H1 (cell line): ENCODE measurements at regions not wholly inside any gene's neighbourhood (a gene's known extent, or its start where the extent isn't known, plus 50 kb on each side); places are given as distances from the start of the nearest gene placed in this dataset.

Experiments
- CTCF ChIA-PET: fragments of 300-600 bp; sonication (Branson Sonifier 250); formaldehyde crosslinking; loops from one replicate; lab custom pipeline; 2021; ENCODE audit not compliant: partially characterized antibody; lab: Charles Lee
- POLR2A ChIA-PET: fragments of 300-600 bp; sonication (Branson Sonifier 250); formaldehyde crosslinking; loops from one replicate; lab custom pipeline; 2021; ENCODE audit warnings: inconsistent platforms; ENCODE audit not compliant: partially characterized antibody; lab: Charles Lee
- DNase-seq, 2 experiments: peaks; one replicate each; pipeline versions ENCODE4 v3.0.0 to v3.0.0-alpha.2; 2010 to 2022; ENCODE audit warnings: low spot score in 2 of 2, low read depth in 1 of 2, mixed read lengths in 1 of 2
- FAIRE-seq: peaks from 2 replicates; lab custom pipeline; 2011; peaks lifted over from hg19 to GRCh38; lab: Jason Lieb, UNC
- H2AFZ ChIP-seq: 2 replicates; pipeline ENCODE4 v1.8.1; 2012; ENCODE audit warnings: low read length, inconsistent platforms
- H2AK5ac ChIP-seq: 2 replicates; pipeline ENCODE4 v1.6.1; 2013; ENCODE audit warnings: low read depth, low read length
- H2BK120ac ChIP-seq: replicated peaks from 2 replicates; pipeline ENCODE3; 2013; ENCODE audit warnings: low read depth, low read length, inconsistent platforms
- H2BK12ac ChIP-seq: 2 replicates; pipeline ENCODE4 v1.6.1; 2013; ENCODE audit warnings: low read depth, low read length
- H2BK15ac ChIP-seq: 2 replicates; pipeline ENCODE4 v1.6.1; 2013; ENCODE audit warnings: low read length
- H2BK20ac ChIP-seq: 2 replicates; pipeline ENCODE4 v1.6.1; 2013; ENCODE audit warnings: low read length
- H2BK5ac ChIP-seq: 2 replicates; pipeline ENCODE4 v1.6.1; 2013; ENCODE audit warnings: low read depth, low read length
- H3K14ac ChIP-seq: 2 replicates; pipeline ENCODE4 v1.6.1; 2013; ENCODE audit warnings: inconsistent platforms; ENCODE audit not compliant: insufficient read length
- H3K18ac ChIP-seq: 2 replicates; pipeline ENCODE4 v1.6.1; 2013; ENCODE audit warnings: low read length; ENCODE audit errors: extremely low read depth
- H3K23ac ChIP-seq: 2 replicates; pipeline ENCODE4 v1.6.1; 2013; ENCODE audit warnings: inconsistent platforms; ENCODE audit not compliant: insufficient read length
- H3K23me2 ChIP-seq: 2 replicates; pipeline ENCODE4 v1.6.1; 2013; ENCODE audit warnings: low read depth, low read length
- H3K27ac ChIP-seq: 2 replicates; pipeline ENCODE4 v1.6.1; 2011; ENCODE audit warnings: low read depth, low read length, inconsistent platforms
- H3K27me3 ChIP-seq, 4 experiments: replicated peaks in 1 of 4; 1 replicate in 1 of 4; 2 replicates in 3 of 4; pipeline versions ENCODE4 v1.6.1 to v1.8.1; 2011 to 2013; ENCODE audit warnings: low read length in 3 of 4, mild to moderate bottlenecking in 3 of 4, inconsistent platforms in 2 of 4, mixed read lengths in 2 of 4, moderate library complexity in 1 of 4; ENCODE audit not compliant: control insufficient read depth in 3 of 4, insufficient read depth in 3 of 4; ENCODE audit errors: extremely low read depth in 1 of 4
- H3K36me3 ChIP-seq, 4 experiments: 2 replicates each; pipeline versions ENCODE4 v1.6.1 to v1.8.1; 2011 to 2013; ENCODE audit warnings: mild to moderate bottlenecking in 4 of 4, low read length in 3 of 4, moderate library complexity in 2 of 4, control low read depth in 1 of 4, inconsistent platforms in 1 of 4; ENCODE audit not compliant: insufficient read depth in 4 of 4, control insufficient read depth in 2 of 4
- H3K4ac ChIP-seq: replicated peaks from 2 replicates; pipeline ENCODE3; 2013; ENCODE audit warnings: low read length, low read depth, mixed read lengths, inconsistent platforms; ENCODE audit not compliant: insufficient read length
- H3K4me1 ChIP-seq, 4 experiments: replicated peaks in 1 of 4; 1 replicate in 1 of 4; 2 replicates in 3 of 4; pipeline versions ENCODE4 v1.6.1 to v1.8.1; 2011 to 2013; ENCODE audit warnings: low read length in 3 of 4, inconsistent platforms in 2 of 4, mixed read lengths in 1 of 4; ENCODE audit not compliant: insufficient read depth in 4 of 4, control insufficient read depth in 3 of 4
- H3K4me2 ChIP-seq, 2 experiments: 2 replicates each; pipeline versions ENCODE4 v1.6.1 to v1.8.1; 2011 to 2013; ENCODE audit warnings: low read depth in 2 of 2, low read length in 2 of 2, control low read depth in 1 of 2, inconsistent platforms in 1 of 2, mild to moderate bottlenecking in 1 of 2; ENCODE audit not compliant: insufficient read depth in 1 of 2
- H3K4me3 ChIP-seq, 4 experiments: fragments of 200-600, 300-600 bp in 1 of 4; sonication (generic), shearing (Covaris generic), sonication (Bioruptor Twin) in 1 of 4; 2 replicates each; pipeline versions ENCODE4 v1.5.1 to v1.8.1; 2011 to 2016; ENCODE audit warnings: low read length in 4 of 4, low read depth in 3 of 4, control low read depth in 2 of 4, inconsistent platforms in 2 of 4, mild to moderate bottlenecking in 2 of 4, mixed read lengths in 1 of 4, moderate library complexity in 1 of 4; ENCODE audit not compliant: insufficient read depth in 2 of 4; ENCODE audit errors: extremely low read depth in 1 of 4
- H3K56ac ChIP-seq: replicated peaks from 2 replicates; pipeline ENCODE3; 2013; ENCODE audit warnings: low read depth, mild to moderate bottlenecking, mixed read lengths, low read length, inconsistent platforms; ENCODE audit not compliant: insufficient read length
- H3K79me1 ChIP-seq: 2 replicates; pipeline ENCODE4 v1.6.1; 2013; ENCODE audit warnings: low read depth, low read length, control low read depth
- H3K79me2 ChIP-seq, 2 experiments: 2 replicates each; pipeline versions ENCODE4 v1.6.1 to v1.8.1; 2012 to 2013; ENCODE audit warnings: low read length in 2 of 2, mild to moderate bottlenecking in 2 of 2, inconsistent platforms in 1 of 2; ENCODE audit not compliant: insufficient read depth in 2 of 2, control insufficient read depth in 1 of 2
- H3K9ac ChIP-seq, 4 experiments: replicated peaks in 1 of 4; 1 replicate in 1 of 4; 2 replicates in 3 of 4; pipeline versions ENCODE4 v1.6.1 to v1.8.1; 2011 to 2013; ENCODE audit warnings: low read depth in 3 of 4, low read length in 3 of 4, control low read depth in 2 of 4, mild to moderate bottlenecking in 2 of 4, moderate library complexity in 2 of 4, inconsistent platforms in 1 of 4; ENCODE audit errors: extremely low read depth in 1 of 4
- H3K9me3 ChIP-seq, 2 experiments: 2 replicates each; pipeline versions ENCODE4 v1.6.1 to v1.8.1; 2012 to 2013; ENCODE audit warnings: mild to moderate bottlenecking in 2 of 2, moderate library complexity in 2 of 2, control low read depth in 1 of 2, inconsistent platforms in 1 of 2, low read depth in 1 of 2, low read length in 1 of 2, mixed read lengths in 1 of 2; ENCODE audit not compliant: insufficient read depth in 2 of 2
- H4K20me1 ChIP-seq, 2 experiments: replicated peaks in 1 of 2; 2 replicates each; pipeline versions ENCODE3 to v1.8.1; 2011 to 2013; ENCODE audit warnings: inconsistent platforms in 2 of 2, low read length in 2 of 2, mild to moderate bottlenecking in 1 of 2; ENCODE audit not compliant: insufficient read depth in 2 of 2, control insufficient read depth in 1 of 2
- H4K5ac ChIP-seq: 2 replicates; pipeline ENCODE4 v1.6.1; 2013; ENCODE audit warnings: low read length, low read depth, mixed read lengths, inconsistent platforms; ENCODE audit not compliant: insufficient read length
- H4K8ac ChIP-seq: 2 replicates; pipeline ENCODE4 v1.8.0; 2013; ENCODE audit warnings: mild to moderate bottlenecking, moderate library complexity, low read length, inconsistent platforms; ENCODE audit not compliant: insufficient read depth; ENCODE audit errors: extremely low read depth
- H4K91ac ChIP-seq: replicated peaks from 2 replicates; pipeline ENCODE3; 2013; ENCODE audit warnings: low read length, mixed read lengths, inconsistent platforms; ENCODE audit not compliant: insufficient read length
- RAD21 ChIP-seq, 2 experiments: IDR thresholded peaks in 1 of 2; conservative IDR thresholded peaks in 1 of 2; 2 replicates each; pipeline ENCODE4 v1.6.1; 2011; ENCODE audit warnings: low read depth in 2 of 2, low read length in 2 of 2, improper control_type of control experiment in 1 of 2, inconsistent platforms in 1 of 2, mild to moderate bottlenecking in 1 of 2, moderate library complexity in 1 of 2
- TEAD4 ChIP-seq: IDR thresholded peaks from 2 replicates; pipeline ENCODE4 v1.6.1; 2012; ENCODE audit warnings: low read depth, low read length, inconsistent platforms, mixed read lengths
- WGBS, 2 experiments: shearing (Covaris generic) in 1 of 2; methylation state at CpG; one replicate each; pipeline versions ENCODE4 v1.1.6 to v1.1.7; 2013 to 2015; ENCODE audit warnings: low lambda C conversion rate in 2 of 2, mixed read lengths in 2 of 2, inconsistent platforms in 1 of 2, low coverage in 1 of 2, missing lambda C conversion rate in 1 of 2; ENCODE audit not compliant: insufficient replicate concordance in 2 of 2, insufficient coverage in 1 of 2, insufficient read length in 1 of 2; ENCODE audit errors: extremely low coverage in 1 of 2, missing lambda C conversion rate in 1 of 2; 5-methylcytosine and 5-hydroxymethylcytosine counted together
- TF ChIP-seq, protein P1 (sequence below), 3 experiments: IDR thresholded peaks; 1 replicate in 2 of 3; 2 replicates in 1 of 3; pipeline versions ENCODE4 v1.5.1 to v1.6.1; 2011; ENCODE audit warnings: low read length in 3 of 3, mild to moderate bottlenecking in 3 of 3, inconsistent platforms in 2 of 3, low read depth in 1 of 3, moderate library complexity in 1 of 3; ENCODE audit not compliant: insufficient read depth in 1 of 3; ENCODE audit errors: control extremely low read depth in 1 of 3

DNA sequence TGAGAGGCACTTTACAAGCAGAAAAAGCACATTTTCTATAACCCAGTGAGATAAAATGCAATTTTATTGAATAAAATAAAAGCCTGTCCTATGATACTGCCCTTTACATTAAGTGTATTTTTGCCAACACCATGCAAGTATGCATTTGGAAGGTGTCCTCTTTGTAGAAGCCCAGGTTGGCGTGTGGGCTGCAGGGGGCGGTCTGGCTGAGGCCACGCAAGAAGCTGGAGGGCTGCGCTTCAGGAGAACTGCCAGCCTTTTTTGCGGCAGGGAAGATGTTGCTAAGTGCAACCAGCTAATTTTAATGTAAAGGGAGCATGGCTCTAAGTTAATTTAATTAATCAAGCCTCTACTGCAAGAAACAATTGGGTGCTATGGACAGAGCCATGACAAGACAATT is 562.8 kb upstream of the SALL3 start:
- Histone ChIP-seq H3K27ac (no peak overlapping the region), H3K18ac (no peak overlapping the region), H4K8ac (no peak overlapping the region), H3K4me3 (no peak overlapping the region), H3K79me1 (no peaks in the 10 kb centered on the region), H2BK20ac (no peak overlapping the region), H3K9me3 (no peaks in the 10 kb centered on the region), H2BK120ac (no peak overlapping the region), H2BK12ac (no peak overlapping the region), H2BK15ac (no peak overlapping the region)
- FAIRE-seq: no peak
- DNase-seq: no peak
- TF ChIP-seq, protein P1, sequence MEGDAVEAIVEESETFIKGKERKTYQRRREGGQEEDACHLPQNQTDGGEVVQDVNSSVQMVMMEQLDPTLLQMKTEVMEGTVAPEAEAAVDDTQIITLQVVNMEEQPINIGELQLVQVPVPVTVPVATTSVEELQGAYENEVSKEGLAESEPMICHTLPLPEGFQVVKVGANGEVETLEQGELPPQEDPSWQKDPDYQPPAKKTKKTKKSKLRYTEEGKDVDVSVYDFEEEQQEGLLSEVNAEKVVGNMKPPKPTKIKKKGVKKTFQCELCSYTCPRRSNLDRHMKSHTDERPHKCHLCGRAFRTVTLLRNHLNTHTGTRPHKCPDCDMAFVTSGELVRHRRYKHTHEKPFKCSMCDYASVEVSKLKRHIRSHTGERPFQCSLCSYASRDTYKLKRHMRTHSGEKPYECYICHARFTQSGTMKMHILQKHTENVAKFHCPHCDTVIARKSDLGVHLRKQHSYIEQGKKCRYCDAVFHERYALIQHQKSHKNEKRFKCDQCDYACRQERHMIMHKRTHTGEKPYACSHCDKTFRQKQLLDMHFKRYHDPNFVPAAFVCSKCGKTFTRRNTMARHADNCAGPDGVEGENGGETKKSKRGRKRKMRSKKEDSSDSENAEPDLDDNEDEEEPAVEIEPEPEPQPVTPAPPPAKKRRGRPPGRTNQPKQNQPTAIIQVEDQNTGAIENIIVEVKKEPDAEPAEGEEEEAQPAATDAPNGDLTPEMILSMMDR (IDR thresholded peaks at IDR 0.05; ENCODE audit: control extremely low read depth in 1 of 3, insufficient read depth in 1 of 3, low read depth in 1 of 3, low read length in 3 of 3): peak; percentile 21 to 37 (median 28); a peak in 3 of 4 replicates
- TF ChIP-seq TEAD4 (no peak), RAD21 (IDR thresholded peaks at IDR 0.05 in 1 of 2, conservative IDR thresholded peaks at IDR 0.05 in 1 of 2; ENCODE audit: low read depth in 2 of 2, low read length in 2 of 2) (peak; percentile 45 to 47; a peak in 3 of 4 replicates)
- TF ChIP-seq, all 59 proteins: peak for 2
- Histone ChIP-seq H4K5ac (no peak overlapping the region), H4K91ac (no peak overlapping the region), H4K20me1 (no peaks in the 10 kb centered on the region), H3K36me3 (no peaks in the 10 kb centered on the region), H3K14ac (no peak overlapping the region), H3K4me1 (no peaks in the 10 kb centered on the region), H3K79me2 (no peaks in the 10 kb centered on the region), H2AFZ (no peak overlapping the region), H3K4me2 (no peak overlapping the region), H2BK5ac (no peak overlapping the region), H3K27me3 (no peaks in the 10 kb centered on the region), H3K23ac (no peak overlapping the region), H2AK5ac (no peak overlapping the region), H3K56ac (no peak overlapping the region), H3K4ac (no peak overlapping the region), H3K23me2 (no peaks in the 10 kb centered on the region), H3K9ac (no peak overlapping the region)
- 80% methylated on average over 5 of the region's 5 CpGs; no CpG with 5 or more reads in 1 of the 2 experiments for WGBS, 2 experiments
- CTCF ChIA-PET: interaction anchor here (0.7 to 1.2 kb wide), 3 partner anchors 12 to 654 kb away, joined by 3 to 5 read pairs (median 3); no protein-coding TSS in a partner anchor
- POLR2A ChIA-PET: no interaction called here
